Omental fat pad (tissue), 3 donors: ENCODE measurements at regions not wholly inside any gene's neighbourhood (a gene's known extent, or its start where the extent isn't known, plus 50 kb on each side); places are given as distances from the start of the nearest gene placed in this dataset.

ENCODE experiments used
- ATAC-seq: fragments of 150-250 bp; one replicate; pipeline ENCODE4 v1.9.1; 2016; ENCODE audit warnings: mild to moderate bottlenecking, moderate library complexity; ENCODE audit not compliant: low FRiP score
- DNase-seq: peaks from one replicate; pipeline ENCODE4 v3.0.0-alpha.2; 2019; ENCODE audit warnings: low spot score
- CTCF ChIP-seq, 3 donors: fragments of 450-650 bp; IDR thresholded peaks; one replicate each; pipeline ENCODE4 v1.5.1; 2016 to 2017; ENCODE audit warnings: antibody characterized with exemption in 3 of 3, mild to moderate bottlenecking in 3 of 3, moderate library complexity in 2 of 3

- no peak for TF ChIP-seq CTCF (IDR thresholded peaks at IDR 0.05)
- ATAC-seq (peak; percentile 72), DNase-seq (no peak)
Observed at GRCh38 chr1:22285549-22286396, 142.9 kb upstream of the WNT4 start.

GRCh38 chr1:22286491-22286890 lies 143.6 kb upstream of the WNT4 start:
- TF ChIP-seq CTCF (IDR thresholded peaks at IDR 0.05): no peak
- DNase-seq (no peak), ATAC-seq (no peak)

GRCh38 chr1:22287273-22287672 lies 144.4 kb upstream of the WNT4 start:
- no peak for DNase-seq
- ATAC-seq: no peak
- TF ChIP-seq CTCF (IDR thresholded peaks at IDR 0.05): no peak

- ATAC-seq (no peak), DNase-seq (no peak)
- TF ChIP-seq CTCF (IDR thresholded peaks at IDR 0.05): no peak
Observed at GRCh38 chr1:22287946-22288520, 145.1 kb upstream of the WNT4 start.

- DNase-seq (no peak), ATAC-seq (no peak)
- TF ChIP-seq CTCF (IDR thresholded peaks at IDR 0.05): no peak
Observed at GRCh38 chr1:22288593-22289241, 145.8 kb upstream of the WNT4 start.

- no peak for TF ChIP-seq CTCF (IDR thresholded peaks at IDR 0.05)
- no peak for DNase-seq
- no peak for ATAC-seq
Observed at GRCh38 chr1:22289307-22289995, 146.6 kb upstream of the WNT4 start.
